Left hindlimb (tissue), 1 donor: ENCODE measurements at regions not wholly inside any gene's neighbourhood (a gene's known extent, or its start where the extent isn't known, plus 50 kb on each side); places are given as distances from the start of the nearest gene placed in this dataset.
A peak's percentile ranks its signal among the peaks of the same experiment; 100 is the strongest.
"Not testable (repeated sequence)": the region's sequence is repeated elsewhere in the genome, so short reads cannot be mapped to it uniquely, and the experiment has no call there.

Experiments
- DNase-seq: peaks from one replicate; pipeline ENCODE4 v3.0.0-alpha.2; 2018

GRCh38 chr20:20791664-20792568 is 79.5 kb upstream of the RALGAPA2 start:
- no peak for DNase-seq

- DNase-seq = no peak
Observed at GRCh38 chr20:20788308-20788707, 75.9 kb upstream of the RALGAPA2 start.

GRCh38 chr20:20786428-20786827 is 74.0 kb upstream of the RALGAPA2 start:
- no peak for DNase-seq

GRCh38 chr20:20785226-20785625 is 72.8 kb upstream of the RALGAPA2 start:
- DNase-seq = no peak

- not testable (repeated sequence) for DNase-seq
Observed at GRCh38 chr20:20784450-20784849, 72.0 kb upstream of the RALGAPA2 start.

- no peak for DNase-seq
Observed at GRCh38 chr20:20783450-20783849, 71.0 kb upstream of the RALGAPA2 start.

- no peak for DNase-seq
Observed at GRCh38 chr20:20782755-20783154, 70.3 kb upstream of the RALGAPA2 start.

GRCh38 chr20:20782231-20782630 is 69.8 kb upstream of the RALGAPA2 start:
- DNase-seq = no peak

- DNase-seq = no peak
Observed at GRCh38 chr20:20781029-20781428, 68.6 kb upstream of the RALGAPA2 start.

GRCh38 chr20:20780127-20780824 is 67.8 kb upstream of the RALGAPA2 start:
- DNase-seq = peak; percentile 58

GRCh38 chr20:20778676-20779075 is 66.2 kb upstream of the RALGAPA2 start:
- DNase-seq = peak; percentile 52

- DNase-seq = no peak
Observed at GRCh38 chr20:20772497-20773085, 60.1 kb upstream of the RALGAPA2 start.

- DNase-seq = no peak
Observed at GRCh38 chr20:20768202-20768815, 55.9 kb upstream of the RALGAPA2 start.

GRCh38 chr20:20765696-20766365 is 53.4 kb upstream of the RALGAPA2 start:
- DNase-seq = no peak

- no peak for DNase-seq
Observed at GRCh38 chr20:20763650-20764049, 51.2 kb upstream of the RALGAPA2 start.
